DMS153 treated with DMSO at 0.1 percent for 48 hours (cell line): ENCODE measurements at regions not wholly inside any gene's neighbourhood (a gene's known extent, or its start where the extent isn't known, plus 50 kb on each side); places are given as distances from the start of the nearest gene placed in this dataset.

ENCODE experiments used
- DNase-seq: peaks from one replicate; lab custom pipeline; 2025; ENCODE audit not compliant: unreplicated experiment; lab: John Stamatoyannopoulos, UW

DNA sequence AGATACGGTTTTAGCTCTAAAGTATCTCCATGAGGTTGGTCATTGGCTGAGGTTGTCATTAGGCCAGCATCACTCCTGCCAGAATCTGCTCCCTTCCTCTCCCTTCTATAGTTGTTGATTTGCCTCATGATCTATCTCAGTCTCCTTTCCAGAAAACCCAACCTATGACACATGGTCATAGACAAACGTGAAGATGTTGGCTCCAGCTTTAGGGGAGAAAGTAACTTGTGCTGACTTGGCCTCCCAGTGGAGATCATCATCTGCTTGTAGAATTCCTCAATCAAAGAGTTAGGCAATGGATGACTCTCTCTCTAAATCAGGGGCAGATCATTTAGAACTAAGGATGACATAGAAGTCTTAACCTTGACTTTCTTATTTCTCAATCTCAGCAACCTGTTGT, 894.4 kb downstream of the TTLL7 start:
- DNase-seq = no peak

DNA sequence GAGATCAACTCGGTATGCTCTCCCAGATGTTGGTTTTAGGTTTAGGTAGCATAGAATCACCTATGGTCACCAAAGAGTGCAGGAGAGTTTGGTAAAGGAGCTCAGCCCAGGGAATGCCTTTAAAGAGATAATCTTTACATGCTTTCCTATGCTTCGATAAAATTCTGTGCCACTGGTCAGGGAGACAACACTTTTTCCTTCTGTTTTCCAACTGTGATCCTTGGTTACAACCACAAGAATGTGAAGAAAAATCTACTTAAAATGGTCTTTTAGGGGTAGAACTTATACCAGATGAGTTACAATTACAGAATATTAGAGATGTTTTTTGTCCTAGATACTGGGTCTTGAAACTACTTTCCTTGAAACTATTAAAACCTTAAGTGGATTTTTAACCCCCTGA, 895.6 kb downstream of the TTLL7 start:
- DNase-seq = no peak

DNA sequence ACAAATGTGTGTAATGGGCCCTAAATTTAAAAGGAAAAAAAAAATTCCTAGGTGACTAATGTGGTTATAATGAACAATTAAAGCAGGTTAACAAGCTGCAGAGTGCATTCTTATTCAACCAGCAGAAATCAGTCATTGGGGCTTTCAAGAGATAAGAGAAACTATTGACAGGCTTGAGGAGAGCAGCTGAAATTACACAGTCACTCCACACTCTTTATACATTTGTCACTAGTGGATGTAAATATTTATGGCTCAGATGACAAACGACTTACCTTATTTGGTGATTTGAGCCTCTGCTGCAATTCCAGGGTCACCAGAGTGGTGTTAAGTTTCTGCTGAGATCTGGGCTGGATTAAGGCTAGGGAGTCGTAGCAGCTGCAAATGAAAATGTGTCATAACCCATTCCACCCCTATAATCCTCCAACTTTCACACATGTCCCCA, 896.3 kb downstream of the TTLL7 start:
- peak; percentile 70 for DNase-seq

DNA sequence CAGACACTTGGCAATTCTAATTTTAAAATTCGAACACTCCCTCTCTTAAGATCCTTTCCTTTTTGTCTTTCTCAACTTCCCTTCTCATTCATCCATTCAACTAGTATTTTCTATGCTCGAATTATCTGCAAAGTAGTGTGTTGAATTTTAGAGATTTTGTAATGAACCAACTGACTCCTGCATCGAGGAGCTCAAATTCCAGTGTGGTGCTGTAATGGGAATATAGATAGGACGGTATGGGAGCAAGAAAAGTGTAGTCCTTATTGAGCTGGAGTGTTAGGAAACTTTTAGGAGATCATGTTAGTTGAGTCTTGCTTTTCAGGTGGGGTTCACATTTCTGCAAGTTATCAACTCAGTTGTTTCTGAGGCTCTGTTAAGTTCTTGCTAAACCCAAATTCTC, 897.5 kb downstream of the TTLL7 start:
- no peak for DNase-seq

DNA sequence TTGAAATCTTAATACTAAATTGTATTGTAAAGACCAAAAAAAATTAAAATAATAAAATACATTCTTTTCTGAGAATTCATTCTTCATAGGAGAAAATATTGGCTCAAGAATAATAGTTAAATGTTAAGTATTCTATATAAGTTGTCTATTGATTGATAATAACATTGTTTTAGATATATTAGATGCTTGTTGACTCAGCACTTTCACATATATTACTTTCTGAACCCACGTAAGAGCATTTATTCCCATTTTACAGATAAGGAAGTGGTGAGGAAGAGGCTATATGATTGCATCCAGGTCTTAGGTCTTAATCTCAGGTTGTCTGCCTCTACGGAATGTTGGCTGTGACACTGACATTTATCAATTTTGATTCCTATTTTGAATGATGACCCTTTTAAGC, 898.8 kb downstream of the TTLL7 start:
- no peak for DNase-seq

DNA sequence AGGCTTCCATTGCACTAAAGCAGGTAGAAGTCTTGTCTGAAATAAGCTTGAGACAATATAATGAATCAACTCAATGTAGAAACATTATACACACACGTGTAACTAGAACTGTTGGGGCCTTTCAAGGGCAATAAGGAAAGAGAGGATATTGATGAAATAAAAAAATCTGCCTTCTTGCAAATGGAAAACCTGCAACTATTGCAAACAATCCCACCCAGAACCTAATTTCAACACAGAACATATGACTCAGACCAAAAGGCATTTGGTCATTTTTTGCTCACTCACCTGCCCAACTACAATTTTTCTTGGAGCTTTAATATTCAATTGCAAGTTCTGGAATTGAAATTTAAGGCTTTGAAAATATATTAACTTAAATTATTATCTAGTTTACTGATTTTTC, 900.1 kb downstream of the TTLL7 start:
- no peak for DNase-seq

DNA sequence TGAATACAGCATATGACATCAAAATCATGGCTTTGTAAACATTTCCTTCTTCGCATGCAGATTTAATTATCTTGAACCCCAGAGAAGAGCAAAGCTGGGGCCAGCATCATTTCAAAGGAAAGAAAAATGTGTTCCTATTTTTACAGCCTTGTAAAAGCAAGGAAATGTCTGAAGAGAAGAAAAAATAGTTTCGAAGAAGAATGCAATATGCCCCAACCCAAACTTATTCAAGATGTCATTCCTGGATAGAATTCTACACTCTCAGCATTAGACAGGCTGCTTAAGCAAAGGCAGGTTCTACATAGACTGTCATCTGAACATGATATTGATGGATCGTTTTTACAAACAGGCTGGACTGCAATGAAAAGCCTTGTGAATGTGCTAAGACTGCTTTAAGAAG, 900.8 kb downstream of the TTLL7 start:
- DNase-seq = no peak

DNA sequence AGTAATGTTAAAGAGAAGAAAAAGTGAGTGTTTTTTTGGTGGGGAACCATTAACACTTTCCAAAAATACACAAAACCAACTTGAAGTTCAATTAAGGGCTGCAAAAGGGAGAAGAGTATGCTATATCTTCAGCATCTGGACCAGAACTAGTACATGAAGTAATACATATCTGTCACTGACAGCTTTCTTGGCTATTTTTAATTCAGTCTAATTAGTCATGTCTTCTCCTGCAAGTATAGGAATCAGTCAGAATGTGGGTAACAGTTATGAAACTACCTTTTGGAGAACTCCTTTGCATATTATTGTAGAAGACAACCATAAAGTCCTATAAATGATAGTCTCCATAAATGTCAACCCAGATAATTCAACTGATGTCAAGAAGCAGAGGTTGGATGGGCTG, 901.2 kb downstream of the TTLL7 start:
- no peak for DNase-seq

DNA sequence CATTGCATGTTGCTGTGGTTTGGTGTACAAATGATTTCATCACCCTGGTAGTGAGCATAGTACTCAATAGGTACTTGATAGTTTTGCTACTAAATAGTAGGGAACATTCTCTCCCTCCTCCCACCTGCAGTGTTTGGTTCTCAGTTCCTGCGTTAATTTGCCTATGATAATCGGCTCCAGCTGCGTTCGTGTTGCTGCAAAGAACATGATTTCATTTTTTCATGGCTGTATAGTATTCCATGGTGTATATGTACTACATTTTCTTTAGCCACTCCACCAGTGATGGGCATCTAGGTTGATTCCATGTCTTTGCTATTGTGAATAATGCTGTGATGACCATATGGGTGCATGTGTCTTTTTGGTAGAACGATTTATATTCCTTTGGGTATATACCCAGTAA, 903.4 kb downstream of the TTLL7 start:
- no peak for DNase-seq

DNA sequence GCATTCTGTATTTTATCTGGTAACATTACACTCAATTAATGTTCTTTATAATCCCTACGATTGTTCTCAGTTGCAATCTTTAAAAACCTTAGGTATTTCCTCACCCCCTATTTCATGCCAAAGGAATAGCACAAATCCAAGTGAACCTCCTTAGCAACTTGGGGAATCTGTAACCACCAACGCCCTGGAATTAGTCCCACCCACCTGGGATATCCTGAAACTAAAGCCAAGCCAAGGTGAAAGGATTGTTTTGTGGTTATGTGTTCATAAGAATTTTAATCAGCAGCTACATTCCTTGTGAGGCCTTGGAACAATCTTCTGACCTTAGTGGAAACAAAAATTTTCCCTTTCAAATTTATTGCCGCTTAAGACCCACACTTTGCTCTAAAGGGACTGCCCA, 908.7 kb downstream of the TTLL7 start:
- no peak for DNase-seq

DNA sequence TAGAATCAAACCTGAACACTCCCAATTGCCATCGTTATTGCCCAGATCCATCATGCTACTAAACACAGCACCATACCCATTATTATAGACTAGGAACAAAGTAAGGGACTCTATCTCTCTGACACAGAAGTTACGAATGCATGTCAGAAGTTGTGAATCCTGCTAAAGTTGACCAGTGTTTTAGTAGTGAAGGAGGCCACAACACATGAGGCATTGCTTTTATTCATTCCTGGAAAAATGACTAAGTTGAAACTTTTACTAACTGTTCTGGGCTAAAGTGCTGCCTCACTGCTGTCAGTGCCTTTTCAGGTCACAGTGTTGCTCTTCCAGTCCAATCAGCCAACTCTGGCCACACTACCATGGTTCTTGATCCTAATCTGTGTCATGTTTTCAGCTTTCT, 911.1 kb downstream of the TTLL7 start:
- no peak for DNase-seq

DNA sequence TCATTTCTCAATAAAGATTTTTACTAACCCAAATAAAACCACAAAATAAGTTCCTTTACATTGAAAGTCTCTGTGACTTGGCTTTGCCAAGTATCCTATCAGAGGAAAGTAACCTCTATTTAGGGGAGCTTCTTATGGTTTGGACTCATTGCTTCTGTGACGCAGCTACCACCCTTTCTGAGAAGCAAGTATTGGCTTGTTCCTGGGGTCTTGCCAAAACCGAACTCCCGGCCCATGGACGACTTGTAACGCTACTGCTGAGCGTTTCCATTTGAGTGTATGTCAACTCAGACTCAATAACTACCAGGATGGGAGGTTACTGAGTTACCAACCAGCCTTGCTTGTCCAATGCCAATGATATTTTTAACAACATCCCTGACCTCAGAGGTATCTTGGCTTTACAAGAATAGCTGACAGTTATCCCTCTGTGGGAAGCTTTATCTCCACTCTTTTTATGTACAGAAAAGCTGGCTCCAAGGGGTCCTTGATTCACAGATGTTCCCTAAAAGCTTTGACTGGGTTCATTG, 911.9 kb downstream of the TTLL7 start:
- DNase-seq = no peak

DNA sequence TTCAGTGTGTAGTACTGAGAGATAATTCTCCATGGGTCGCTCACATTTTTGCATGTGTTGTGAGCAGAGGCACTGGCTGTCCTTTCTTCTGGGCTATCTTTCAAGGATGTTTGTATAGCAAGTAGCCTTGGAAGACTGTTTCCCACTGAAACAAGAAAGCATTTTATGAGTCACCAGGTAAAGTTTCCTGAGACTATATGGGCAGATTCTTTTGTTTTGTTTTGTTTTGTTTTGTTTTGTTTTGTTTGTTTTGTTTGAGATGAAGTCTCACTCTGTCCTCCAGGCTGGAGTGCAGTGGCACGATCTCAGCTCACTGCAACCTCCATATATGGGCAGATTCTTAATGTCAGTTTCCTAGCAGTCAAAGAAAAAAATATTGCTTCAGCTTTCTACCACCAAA, 912.6 kb downstream of the TTLL7 start:
- no peak for DNase-seq

DNA sequence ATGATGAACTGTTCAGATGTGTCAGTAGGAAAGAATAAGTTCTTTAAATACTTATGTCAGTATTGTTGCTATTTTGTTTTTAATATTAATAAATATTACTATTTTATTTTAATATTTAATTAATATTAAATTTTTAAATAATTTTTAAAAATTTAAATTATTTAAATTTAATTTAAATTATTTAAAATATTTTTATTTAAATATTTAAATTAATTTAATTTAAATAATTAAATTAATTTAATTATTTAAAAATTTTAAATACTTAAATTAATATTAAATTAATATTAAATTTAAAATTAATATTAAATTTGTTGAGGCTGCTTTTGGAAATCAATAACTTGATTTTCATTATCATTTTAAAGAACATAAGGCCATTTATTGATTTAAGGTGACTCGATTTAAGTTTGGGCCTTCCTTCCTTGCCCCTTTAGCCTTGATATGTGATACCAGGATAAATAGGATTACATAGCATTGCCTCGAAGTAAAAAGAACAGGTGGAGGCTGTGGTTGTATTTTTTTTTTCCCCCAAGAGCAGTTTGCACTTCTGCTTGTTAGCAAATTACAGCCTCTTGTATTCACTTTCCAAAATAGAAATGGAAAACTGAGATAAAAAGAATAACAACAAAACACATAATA, 915.2 kb downstream of the TTLL7 start:
- no peak for DNase-seq

DNA sequence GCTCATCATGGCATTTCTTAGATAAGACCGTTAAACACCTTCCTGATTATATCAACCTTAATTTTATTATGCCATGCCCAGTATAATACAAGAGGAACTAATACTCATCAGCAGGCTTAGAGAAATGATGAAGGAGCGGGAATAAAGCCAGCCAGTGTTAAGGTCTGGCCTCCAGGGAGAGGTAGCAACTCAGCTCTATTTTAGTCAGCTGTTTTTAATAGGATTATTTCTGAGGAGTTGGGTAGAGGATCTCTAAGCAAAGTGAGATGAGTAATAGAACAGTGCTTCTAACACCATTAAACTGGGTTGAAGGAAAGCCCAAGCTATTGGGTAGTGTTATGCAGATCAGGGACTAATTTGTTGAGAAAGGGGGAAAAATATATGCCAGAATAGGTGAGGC, 921.5 kb downstream of the TTLL7 start:
- DNase-seq = no peak

DNA sequence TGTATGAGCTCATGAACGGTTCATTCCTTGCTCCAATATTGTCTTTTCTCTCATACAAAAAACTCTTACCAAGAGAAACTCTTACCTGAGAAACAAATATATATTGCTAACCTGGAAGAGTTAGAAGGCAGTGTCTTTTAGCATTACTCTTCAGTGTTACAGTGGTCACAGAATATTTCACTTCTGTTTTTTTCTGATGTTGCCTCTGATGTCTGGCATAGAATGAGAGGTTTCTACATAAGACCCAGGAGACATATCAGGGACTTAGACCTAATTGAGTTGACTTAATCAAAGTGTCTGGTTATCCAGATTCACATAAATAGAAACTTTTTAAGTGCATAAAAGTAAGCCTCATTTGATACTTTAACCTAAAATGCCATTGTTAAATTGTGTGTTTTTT, 923.8 kb downstream of the TTLL7 start:
- DNase-seq = no peak

DNA sequence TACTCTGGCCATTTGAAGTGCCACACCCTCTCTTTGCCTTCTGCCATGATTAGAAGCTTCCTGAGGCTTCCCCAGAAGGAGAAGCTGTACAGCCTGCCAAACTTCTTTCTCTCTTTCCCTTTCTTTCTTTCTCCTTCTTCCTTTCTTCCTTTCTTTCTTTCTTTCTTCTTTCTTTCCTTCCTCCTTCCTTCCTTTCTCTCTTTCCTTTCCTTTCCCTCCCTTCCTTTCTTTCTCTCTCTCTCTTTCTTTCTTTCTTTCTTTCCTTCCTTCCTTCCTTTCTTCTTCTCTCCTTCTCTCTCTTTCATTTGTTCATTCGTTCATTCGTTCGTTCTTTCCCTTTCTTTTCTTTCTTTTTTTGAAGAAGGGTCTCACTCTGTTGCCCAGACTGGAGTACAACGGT, 931.0 kb downstream of the TTLL7 start:
- no peak for DNase-seq

DNA sequence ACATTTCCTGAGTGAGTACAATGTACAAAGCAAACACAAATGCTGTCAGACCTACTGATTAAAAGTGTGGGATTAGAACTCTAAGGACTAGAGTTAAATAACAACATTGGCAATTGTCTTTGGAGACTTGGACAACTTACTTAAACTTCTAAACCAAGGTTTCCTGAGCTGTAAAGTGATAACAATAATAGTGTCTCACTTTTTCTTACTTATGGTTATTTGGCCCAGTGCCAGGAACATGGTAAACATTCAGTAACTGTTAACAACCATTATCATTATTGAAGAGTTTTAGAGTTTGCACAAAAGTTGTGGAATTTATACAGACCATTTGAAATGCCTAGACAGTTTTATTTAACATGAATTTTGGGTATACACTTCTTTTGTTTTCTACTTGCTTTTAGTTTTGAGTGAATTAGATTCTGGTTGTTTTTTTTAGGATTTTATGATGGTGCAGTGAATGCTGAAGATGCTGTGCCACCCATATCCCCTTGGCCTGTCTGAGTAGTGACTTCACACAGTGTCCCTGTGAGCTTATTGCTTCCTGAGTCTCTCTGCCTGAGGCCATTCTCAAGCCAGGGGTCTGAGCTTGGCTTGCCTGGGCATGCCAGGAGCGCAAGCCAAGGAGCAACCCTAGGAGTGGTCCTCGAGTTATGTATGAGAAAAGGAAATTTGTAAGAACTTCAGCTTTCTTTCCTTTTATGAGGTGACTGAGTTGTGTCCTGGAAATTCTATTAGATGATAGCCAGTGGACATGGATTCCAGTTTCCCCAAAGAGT, 932.8 kb downstream of the TTLL7 start:
- DNase-seq = no peak

DNA sequence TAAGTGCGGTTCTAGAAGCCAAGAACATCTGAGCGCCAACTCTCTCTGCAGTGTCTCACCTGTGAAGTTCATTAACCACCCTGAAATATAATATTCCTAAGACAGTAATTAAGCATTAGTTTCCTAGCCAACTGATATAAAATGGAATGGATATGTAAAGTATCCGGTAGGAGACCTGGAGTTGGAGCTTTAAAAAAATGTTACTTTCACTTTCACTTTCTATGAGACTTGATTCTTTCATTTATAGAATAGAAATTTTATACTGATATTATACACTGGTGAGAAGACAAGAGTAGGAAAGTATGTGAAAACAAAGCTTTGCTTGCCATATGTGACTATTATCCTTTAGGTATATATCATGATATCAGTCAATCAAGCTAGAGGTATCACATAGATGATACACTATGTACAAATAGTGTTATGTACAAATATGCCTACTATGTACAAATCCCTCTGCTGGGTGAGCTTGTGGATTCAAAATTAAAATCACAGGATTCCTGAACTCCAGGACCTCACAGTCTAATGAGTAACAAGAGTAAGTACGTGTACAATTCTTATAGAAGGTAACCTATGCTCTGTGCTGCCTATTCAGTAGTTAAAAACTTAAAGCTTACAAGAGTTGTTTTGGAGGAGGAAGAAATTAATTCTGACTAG, 934.2 kb downstream of the TTLL7 start:
- DNase-seq = no peak

DNA sequence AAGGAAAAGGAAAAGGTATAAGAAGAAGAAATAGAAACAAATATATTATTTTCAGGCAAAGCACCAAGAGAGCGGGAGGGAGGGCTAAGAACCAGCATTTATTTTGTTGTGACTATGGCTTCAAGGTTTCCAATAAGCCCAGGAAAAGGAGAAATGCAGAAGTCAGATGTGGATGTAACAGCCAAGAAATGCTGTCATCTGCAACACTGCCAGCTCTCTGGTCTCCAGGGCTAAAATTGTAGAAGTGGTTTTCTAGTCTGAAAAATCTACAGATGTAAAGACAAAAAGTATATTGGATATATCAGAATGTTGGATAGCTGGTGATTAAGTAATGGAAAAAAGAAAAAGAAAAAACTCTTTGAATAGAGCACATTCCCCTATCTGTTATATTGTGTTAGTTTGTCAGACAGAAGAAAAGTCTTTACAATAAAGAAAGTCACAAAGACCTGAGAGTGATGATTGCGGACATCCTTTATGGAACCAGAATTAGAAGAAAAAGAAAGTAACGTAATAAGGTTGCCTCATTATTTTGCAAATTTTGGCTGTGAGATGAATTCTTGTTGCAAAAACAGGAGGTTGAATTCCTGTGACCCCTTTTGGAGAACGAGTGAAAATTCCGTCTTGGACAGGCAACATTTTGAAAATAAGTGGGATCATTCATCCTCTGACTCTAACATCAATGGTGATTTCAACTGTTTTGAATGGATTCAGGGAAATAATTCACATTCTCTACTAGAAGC, 938.1 kb downstream of the TTLL7 start:
- no peak for DNase-seq

DNA sequence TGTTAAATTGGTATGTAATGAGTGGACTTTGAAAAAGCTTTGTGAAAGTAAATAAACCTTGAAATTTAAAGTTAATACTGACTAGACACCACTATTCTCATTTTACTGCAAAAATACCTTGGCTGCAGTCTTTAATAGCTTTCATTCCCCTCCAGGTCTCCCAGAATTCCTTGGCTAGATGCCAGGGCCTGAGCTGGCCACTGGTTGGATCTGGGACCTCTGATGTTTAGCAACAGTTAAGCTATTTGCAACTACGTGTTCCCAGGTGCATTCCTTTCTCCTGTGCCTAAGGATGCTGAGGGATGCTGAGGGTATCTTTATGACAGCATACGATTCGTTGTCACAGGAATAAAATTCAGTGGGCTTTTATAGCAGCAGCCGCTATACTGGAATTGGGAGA, 938.7 kb downstream of the TTLL7 start:
- no peak for DNase-seq
